GM12872 (cell line): ENCODE measurements at regions not wholly inside any gene's neighbourhood (a gene's known extent, or its start where the extent isn't known, plus 50 kb on each side); places are given as distances from the start of the nearest gene placed in this dataset.

Experiments used
- CTCF ChIP-seq: IDR thresholded peaks from 3 replicates; pipeline ENCODE4 v1.5.1; 2011; ENCODE audit warnings: low read depth, mild to moderate bottlenecking, low read length, moderate library complexity; ENCODE audit not compliant: insufficient read depth

GRCh38 chr14:86221755-86222154 is 691.8 kb downstream of the FLRT2 start:
- TF ChIP-seq CTCF = no peak

- no peak for TF ChIP-seq CTCF
Observed at GRCh38 chr14:86221000-86221399, 691.1 kb downstream of the FLRT2 start.

- no peak for TF ChIP-seq CTCF
Observed at GRCh38 chr14:86217523-86217922, 687.6 kb downstream of the FLRT2 start.

- TF ChIP-seq CTCF = no peak
Observed at GRCh38 chr14:86203843-86204242, 673.9 kb downstream of the FLRT2 start.

- no peak for TF ChIP-seq CTCF
Observed at GRCh38 chr14:86196471-86196870, 666.5 kb downstream of the FLRT2 start.

GRCh38 chr14:86193756-86194155 is 663.8 kb downstream of the FLRT2 start:
- TF ChIP-seq CTCF = no peak

GRCh38 chr14:86179980-86180379 is 650.0 kb downstream of the FLRT2 start:
- no peak for TF ChIP-seq CTCF

- TF ChIP-seq CTCF = no peak
Observed at GRCh38 chr14:86168371-86168770, 638.4 kb downstream of the FLRT2 start.
